ENCODE measurements at regions not wholly inside any gene's neighbourhood (a gene's known extent, or its start where the extent isn't known, plus 50 kb on each side); places are given as distances from the start of the nearest gene placed in this dataset.

DNA sequence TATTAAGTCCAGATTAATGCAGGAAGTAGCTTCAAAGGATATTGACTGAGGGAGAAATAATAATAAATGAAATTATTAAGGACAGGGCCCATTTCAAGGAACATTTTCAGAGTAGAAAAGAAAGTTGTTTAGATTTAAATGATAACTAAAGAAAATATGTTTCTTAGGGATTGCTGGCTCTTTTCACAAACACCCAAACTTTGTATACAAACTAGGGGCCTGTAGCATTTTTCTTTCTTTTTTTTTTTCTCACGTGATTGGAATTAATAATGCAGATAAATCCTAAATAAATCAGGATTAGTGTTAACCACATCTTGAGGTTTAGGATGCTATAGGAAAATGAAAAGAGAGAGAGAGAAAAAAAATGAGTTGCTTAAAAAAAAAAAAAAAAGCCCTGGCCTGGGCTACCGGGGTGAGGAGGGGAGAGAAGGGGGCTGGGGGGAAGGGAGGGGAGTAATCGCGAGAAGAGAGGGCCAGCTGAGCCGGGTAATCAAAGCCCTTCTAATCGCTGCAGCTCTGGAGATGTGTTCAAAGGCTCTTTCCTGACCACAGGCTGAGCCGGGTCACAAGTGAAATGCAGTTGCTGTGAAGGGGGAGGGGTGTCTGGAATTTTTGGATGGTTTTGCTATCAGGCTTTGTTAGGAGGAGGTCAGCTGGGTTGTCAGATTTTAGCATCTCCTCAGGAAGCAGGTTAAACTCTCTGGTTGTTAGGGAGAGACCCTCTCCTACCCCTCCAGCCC lies 104.6 kb upstream of the ZFHX3 start:
- no peak for DNase-seq (ENCODE audit: low read depth in 2 of 3, low spot score in 2 of 3)

GRCh38 chr16:73151941-73152340 lies 104.0 kb upstream of the ZFHX3 start:
- no peak for DNase-seq (ENCODE audit: low read depth in 2 of 3, low spot score in 2 of 3)

DNA sequence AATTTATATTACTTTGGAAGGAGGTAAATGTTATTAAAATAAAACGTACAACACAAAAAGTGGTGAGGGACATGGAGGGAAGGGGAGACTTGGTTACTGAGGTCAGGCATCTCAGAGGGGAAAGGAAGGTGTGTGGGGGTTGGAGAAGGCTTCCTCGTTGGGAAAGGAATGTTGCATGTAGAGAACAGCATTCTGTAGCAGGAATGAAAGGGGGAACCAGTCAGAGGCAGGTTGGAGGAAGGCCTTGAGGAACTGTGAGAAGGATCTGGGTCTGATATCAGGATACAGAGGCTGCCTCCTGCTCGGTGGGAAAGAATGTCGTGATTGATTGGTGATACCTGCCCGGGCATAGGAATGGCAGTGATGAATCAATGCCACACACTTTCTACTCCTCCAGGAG lies 103.3 kb upstream of the ZFHX3 start:
- DNase-seq (ENCODE audit: low read depth in 2 of 3, low spot score in 2 of 3), result no peak

DNA sequence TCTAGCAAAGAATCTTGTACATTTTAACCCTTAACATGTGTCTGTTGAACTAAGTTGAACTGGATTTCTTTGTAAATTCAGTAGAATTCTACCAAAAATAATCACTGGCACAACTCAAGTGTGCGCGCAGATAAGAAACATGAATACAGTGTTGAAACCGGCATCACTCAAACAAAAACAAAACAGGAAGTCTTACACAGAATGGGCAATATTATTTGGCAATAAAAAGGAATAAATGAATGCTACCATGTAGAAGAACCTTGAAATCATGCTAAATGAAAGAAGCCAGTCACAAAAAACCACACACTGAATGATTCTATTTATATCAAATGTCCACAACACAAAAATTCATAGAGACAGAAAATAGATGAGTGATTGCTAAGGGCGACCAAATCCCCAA lies 102.9 kb upstream of the ZFHX3 start:
- no peak for DNase-seq (ENCODE audit: low read depth in 2 of 3, low spot score in 2 of 3)

DNA sequence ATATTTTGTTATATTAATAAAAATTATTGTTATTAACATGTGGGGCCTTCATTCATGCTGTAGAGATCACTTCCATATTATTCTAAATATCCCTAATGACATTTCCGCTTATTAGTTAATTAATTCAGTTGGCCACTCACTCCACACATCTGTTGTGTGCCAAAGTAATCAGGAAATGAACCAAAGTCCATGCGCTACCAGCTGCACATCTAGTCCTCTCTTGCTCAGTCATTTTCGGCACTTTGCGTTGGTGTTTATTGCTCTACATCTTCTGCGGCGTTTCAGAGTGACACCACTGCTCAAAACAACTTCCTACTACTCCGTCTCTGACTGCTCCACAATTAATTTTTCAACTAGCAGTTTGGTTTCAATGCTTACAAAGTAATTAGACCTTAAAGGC lies 101.4 kb upstream of the ZFHX3 start:
- DNase-seq (ENCODE audit: low read depth in 2 of 3, low spot score in 2 of 3), result peak in 1 of 3 donors; percentile 37

DNA sequence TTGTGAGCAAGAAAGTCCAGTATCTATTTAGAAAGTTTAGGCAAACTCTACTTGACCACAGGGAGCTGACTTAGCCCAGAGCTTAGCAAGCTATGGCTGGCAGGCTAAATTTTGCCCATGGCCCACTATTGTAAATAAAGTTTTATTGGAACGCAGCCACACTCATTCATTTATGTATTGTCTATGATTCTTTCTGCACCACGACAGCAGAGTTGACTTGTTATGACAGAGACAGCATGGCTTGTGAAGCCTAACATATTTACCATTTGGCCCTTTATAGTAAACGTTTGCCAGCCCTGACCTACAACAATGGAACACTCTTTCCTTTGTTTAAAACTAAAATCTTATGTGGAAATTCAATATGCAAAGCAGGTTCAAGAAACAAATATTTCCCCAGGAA lies 100.0 kb upstream of the ZFHX3 start:
- no peak for DNase-seq (ENCODE audit: low read depth in 2 of 3, low spot score in 2 of 3)

DNA sequence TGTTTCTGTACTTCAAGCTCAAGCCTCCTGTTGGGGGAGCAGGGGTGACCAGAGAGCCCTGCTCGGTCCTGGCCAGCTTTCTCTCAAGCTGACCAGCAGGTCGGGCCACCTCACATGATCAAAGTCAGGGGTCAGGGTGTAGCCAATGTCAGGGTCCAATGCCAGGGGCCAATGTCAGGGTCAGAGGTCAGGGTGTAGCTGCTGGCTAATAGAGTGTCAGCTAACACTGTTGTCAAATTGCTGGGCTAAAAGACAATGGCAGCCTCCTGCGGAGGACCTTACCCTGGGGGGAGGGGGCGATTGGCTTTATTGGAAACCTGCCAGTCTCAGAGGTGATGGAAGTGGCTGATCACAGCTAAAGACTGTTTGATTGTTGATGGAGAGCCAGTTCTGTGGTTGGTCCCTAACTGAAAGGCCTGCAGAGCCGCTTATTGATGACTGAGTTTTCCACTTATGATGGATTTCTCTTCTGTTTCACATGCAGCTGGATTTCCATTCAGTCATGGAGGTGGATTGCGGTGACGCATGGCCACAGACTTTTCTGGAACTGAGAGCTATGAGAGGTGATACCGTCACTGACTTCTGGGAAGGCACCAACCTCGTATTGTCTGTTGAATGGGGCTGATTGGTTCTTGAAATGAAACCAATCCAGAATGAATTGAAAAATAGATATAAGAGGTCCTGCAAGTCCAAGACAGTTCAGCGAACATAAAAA lies 97.4 kb upstream of the ZFHX3 start:
- DNase-seq (ENCODE audit: low read depth in 2 of 3, low spot score in 2 of 3), result no peak

GRCh38 chr16:73143576-73144422 lies 95.9 kb upstream of the ZFHX3 start:
- no peak for DNase-seq (ENCODE audit: low read depth in 2 of 3, low spot score in 2 of 3)

DNA sequence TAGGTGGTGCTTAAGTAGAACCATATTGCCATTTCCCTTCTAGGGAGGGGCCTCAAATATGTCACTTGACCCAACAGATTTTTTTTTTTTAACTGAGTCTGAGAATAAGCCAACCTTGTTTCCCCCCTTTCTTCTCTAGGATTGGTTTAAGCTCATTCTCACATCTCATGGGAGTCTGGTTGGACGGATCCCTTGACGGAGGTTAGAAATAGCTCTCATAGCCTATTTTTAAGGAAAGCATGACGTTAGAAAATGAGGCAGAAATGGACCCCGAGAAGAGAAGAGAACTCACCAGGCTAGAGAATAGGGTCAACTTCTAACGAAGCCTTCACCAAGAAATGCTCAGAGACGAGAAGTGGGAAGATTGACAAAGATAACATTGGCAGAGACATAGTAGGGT lies 95.1 kb upstream of the ZFHX3 start:
- no peak for DNase-seq (ENCODE audit: low read depth in 2 of 3, low spot score in 2 of 3)

DNA sequence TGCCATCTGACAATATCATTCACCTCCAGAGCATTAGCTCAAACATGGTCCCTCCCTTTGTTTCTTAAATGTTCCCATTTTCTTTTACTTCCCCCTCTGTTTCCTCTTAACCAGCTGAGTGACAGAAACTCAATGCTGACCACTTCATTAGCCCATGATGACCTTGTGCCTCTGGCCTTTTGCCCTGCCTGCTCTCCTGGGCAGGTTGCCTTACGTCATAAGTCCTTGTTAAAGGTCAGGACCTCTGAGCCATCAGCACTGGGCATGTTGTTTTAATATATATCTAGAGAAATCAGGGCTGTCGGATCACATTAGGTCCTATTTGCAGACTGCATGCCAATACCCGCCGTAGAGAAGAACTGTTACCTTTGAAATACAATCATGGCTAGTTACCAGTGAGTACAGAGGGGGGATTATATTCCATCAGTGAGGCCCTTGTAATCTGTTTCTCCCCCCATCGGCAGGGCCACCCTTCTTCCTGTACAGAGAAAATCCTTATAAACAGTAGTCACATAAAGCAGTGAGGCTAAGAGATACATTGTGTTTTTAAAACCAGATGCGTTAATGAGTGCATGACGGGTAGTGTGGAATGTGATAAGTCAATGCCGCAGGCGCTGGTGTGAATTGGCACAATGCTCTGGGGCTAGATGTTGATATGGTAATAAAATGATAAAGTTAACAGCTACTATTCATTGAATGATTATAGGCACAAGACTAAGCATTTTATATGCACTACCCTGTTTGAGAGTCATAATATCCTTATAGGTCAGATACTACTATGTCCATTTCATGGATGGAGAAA lies 94.3 kb upstream of the ZFHX3 start:
- DNase-seq (ENCODE audit: low read depth in 2 of 3, low spot score in 2 of 3), result no peak

- DNase-seq (ENCODE audit: low read depth in 2 of 3, low spot score in 2 of 3), result no peak
Measured at GRCh38 chr16:73140929-73141328, 93.0 kb upstream of the ZFHX3 start.

DNA sequence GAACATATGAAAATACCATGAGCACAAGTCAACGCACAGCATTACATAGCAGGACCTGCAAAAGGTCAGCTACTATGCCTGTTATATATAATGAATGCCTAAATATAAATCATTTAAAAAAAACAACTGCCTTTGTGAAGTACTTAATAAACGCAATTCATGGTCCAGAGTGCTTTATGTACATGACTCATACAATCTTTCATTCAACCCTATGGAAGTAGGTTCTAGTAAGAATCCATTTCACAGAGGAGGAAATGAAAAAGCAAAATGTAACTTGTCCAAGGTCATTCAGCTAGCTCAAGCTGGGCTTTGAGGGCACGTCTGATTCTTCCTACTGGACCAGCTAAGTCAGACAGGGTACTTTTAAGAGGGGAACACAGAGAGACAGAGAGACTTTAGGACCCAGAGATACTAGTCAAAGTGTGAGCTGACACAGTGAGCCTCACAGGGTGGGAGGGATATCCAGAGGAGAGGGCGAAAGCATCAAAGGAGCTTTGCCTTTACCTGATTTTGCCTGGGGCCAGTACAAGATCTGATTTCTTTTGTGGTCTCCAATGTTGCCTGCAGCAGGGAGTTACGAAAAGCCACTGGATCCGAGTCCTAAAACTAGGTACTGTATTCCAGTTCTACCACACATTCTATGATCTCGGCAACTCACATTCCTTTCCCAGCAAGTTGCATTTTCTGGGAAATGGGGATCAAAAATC lies 83.4 kb upstream of the ZFHX3 start:
- no peak for DNase-seq (ENCODE audit: low read depth in 2 of 3, low spot score in 2 of 3)

GRCh38 chr16:73129455-73129854 lies 81.5 kb upstream of the ZFHX3 start:
- DNase-seq (ENCODE audit: low read depth in 2 of 3, low spot score in 2 of 3), result no peak

GRCh38 chr16:73126525-73126853 lies 78.6 kb upstream of the ZFHX3 start:
- DNase-seq (ENCODE audit: low read depth in 2 of 3, low spot score in 2 of 3), result no peak

DNA sequence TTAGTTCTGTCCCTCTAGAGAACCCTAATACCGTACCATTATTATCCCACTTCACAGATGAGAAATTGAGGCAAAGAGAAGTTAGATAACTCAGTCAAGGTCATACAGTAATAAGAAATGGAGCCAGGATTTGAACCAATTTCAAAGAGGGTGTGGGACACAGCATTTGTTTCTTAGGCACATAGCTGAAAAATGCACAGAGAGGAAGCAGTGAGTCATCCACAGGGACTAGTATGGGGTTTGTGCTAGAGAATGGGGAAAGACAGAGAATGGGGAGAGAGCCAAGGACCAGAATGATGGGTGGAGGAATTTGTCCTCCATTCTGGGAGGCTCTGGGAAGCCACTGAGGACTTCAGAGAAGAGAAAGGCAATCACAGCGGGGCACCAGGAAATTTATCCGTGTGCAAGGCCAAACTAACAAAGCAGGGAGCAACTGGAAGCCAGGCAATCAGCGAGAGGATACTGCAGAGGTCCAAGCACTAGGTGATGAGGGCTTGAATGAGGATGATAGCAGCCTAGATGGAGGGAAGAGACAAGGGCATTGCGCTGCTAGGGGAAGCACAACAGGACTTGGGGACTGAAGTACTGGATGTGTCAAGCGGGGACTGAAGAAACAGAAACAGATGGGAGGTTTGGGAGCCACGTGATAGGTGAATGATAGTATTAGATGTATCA lies 78.1 kb upstream of the ZFHX3 start:
- no peak for DNase-seq (ENCODE audit: low read depth in 2 of 3, low spot score in 2 of 3)

DNA sequence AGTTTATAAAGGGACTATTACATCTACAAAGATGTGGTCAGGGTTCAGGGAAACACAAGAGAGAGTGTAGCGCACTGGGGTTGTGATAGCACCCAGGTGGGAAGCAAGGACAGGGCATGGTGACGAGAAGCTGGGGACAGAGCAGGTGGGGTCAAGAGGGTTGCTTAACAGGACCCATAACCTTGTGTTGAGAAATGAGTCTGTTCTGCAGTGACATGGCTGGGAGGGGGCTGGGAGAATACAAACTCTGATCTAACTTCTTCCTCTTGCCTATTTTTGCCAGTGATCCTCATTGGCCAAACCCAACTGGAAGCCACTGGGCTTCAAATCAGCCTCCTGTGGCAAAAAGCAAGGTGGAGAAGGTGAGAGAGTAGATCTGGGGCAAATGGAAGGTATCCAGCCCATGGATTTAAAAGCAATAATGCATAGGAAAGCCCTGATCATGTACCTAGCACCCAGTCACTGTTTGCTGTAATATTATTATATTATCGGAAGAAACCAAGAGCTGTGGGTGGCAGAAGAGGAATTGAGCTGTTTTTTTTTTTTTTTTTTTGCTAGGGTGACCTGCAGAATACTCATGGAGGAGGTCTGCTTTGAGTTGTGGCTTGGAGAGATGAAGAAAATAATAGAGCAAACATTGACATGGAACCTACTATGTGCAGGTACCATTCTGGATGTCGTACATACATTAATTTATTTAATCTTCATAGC lies 76.9 kb upstream of the ZFHX3 start:
- DNase-seq (ENCODE audit: low read depth in 2 of 3, low spot score in 2 of 3), result no peak

GRCh38 chr16:73124097-73124652 lies 76.2 kb upstream of the ZFHX3 start:
- DNase-seq (ENCODE audit: low read depth in 2 of 3, low spot score in 2 of 3), result no peak

DNA sequence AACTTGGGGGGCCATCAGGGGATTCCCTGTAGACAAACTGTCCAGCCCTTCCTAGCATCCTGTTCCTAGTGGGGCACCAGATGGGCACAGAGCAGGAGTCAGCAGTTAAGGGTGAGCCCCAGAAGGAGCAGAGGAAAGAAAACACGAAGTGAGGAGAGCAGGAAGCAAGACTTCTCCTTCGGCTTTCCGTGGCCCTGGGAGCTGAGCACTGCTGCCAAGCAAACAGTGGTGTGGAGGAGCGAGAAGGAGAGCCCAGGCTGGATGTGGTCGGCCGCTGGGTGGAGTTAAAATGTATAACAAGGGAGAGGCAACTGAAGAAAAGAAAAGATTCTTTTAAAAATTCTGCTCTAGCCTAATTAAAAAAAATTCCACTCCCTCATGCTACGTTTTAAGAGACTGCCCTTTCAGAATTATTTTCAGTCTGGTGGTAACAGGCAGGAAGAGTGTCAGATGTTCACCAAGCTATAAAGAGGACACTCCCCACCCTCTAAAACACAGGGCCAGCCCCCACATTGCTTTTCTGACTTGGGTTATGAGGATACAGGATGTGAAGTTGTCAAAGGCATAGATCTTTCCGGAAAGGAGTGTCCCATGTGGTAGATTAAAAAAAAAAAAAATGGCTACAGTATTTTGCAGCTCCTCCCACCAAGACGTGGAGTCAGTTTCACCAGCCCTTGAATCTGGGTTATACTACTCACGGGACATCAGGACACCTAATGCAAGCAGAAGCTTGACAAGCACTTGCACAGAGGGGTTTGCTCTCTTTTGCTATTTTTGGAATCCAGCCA lies 74.9 kb upstream of the ZFHX3 start:
- peak in 2 of 3 donors; percentile 48 to 81 for DNase-seq (ENCODE audit: low read depth in 2 of 3, low spot score in 2 of 3)
